ENCODE measurements at regions not wholly inside any gene's neighbourhood (a gene's known extent, or its start where the extent isn't known, plus 50 kb on each side); places are given as distances from the start of the nearest gene placed in this dataset.

DNA sequence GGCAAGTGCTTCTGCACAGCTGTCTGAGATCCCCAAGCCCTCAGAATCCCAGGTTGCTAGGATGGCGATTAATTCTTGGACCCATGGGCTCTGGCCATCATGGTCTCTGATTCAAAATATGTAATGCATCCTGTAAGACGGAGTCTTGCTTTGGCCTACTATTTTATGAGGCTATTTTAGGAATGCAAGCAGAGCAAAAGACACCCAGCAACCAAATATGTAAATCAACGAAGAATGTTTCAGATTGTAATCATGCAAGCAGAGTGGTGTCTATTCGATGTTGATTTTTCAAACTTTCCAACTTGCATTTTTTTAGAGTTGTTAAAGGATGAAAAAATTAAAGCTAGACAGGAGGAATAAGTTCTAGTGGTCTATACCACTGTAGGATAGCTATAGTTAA lies 154.8 kb downstream of the COL6A3 start:
- H3K27me3 ChIP-seq (replicated peaks; ENCODE audit: insufficient read depth, low read depth, low read length, poor library complexity), result peaks cover 3% of the 10 kb centered on the region
- ChIA-PET CTCF (no interaction called here), POLR2A (ENCODE audit: low non-redundant PET) (no interaction called here)
- peaks cover 8% of the 10 kb centered on the region for H3K4me1 ChIP-seq (ENCODE audit: insufficient read depth, low read length, poor library complexity, severe bottlenecking)
- TF ChIP-seq EZH2 (IDR thresholded peaks at IDR 0.05; ENCODE audit: borderline replicate concordance, low read depth, low read length, poor library complexity, severe bottlenecking), result no peak
- TF ChIP-seq, protein P1, sequence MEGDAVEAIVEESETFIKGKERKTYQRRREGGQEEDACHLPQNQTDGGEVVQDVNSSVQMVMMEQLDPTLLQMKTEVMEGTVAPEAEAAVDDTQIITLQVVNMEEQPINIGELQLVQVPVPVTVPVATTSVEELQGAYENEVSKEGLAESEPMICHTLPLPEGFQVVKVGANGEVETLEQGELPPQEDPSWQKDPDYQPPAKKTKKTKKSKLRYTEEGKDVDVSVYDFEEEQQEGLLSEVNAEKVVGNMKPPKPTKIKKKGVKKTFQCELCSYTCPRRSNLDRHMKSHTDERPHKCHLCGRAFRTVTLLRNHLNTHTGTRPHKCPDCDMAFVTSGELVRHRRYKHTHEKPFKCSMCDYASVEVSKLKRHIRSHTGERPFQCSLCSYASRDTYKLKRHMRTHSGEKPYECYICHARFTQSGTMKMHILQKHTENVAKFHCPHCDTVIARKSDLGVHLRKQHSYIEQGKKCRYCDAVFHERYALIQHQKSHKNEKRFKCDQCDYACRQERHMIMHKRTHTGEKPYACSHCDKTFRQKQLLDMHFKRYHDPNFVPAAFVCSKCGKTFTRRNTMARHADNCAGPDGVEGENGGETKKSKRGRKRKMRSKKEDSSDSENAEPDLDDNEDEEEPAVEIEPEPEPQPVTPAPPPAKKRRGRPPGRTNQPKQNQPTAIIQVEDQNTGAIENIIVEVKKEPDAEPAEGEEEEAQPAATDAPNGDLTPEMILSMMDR (conservative IDR thresholded peaks at IDR 0.05; ENCODE audit: low read depth, low read length), result no peak
- H3K4me3 ChIP-seq (ENCODE audit: low read depth, low read length, poor library complexity, severe bottlenecking), result no peak overlapping the region
- intact Hi-C loops (cut with micrococcal nuclease; ENCODE audit: unreplicated experiment), result loop anchor here (5.0 kb wide), 1 partner anchor 37 kb away; no protein-coding TSS in a partner anchor
- no peaks in the 10 kb centered on the region for H3K9me3 ChIP-seq (ENCODE audit: low read depth, low read length, poor library complexity, severe bottlenecking)
- DNase-seq (ENCODE audit: low spot score), result no peak
- BruUV-seq (replicated peaks), result no TSS peak
- no peak overlapping the region for H3K27ac ChIP-seq (ENCODE audit: low read depth, low read length, poor library complexity, severe bottlenecking)
- H3K36me3 ChIP-seq (ENCODE audit: insufficient read depth, low read length, poor library complexity, severe bottlenecking), result no peaks in the 10 kb centered on the region

DNA sequence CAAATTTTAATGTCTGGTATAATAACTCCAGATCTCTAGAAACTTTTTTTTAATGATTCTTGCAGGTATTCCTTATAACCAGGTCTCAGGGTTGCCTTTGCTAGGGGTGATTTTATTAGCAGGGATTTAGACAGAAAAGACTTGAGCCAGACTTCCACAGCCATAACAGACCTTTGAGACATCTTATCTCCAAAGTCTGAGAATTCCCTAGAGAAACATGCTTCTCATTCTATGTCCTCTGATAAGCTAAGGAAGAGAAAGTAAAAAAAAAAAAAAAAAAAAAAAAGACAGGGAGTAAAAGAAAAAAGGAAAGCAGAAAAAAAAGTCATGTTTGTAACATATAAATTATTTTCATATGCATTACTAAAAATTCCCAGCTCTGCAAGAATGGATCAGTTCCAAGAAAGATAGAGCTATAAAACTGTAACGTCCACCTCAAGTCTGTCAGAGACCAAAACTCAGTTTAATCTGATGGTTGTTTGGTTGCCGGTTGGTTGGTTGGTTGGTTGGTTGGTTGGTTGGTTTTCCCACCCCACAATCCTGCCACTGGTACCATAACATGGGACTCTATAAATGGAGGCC lies 153.8 kb downstream of the COL6A3 start:
- no peaks in the 10 kb centered on the region for H3K36me3 ChIP-seq (ENCODE audit: insufficient read depth, low read length, poor library complexity, severe bottlenecking)
- ChIA-PET POLR2A (ENCODE audit: low non-redundant PET) (no interaction called here), CTCF (no interaction called here)
- H3K27ac ChIP-seq (ENCODE audit: low read depth, low read length, poor library complexity, severe bottlenecking), result no peak overlapping the region
- H3K9me3 ChIP-seq (ENCODE audit: low read depth, low read length, poor library complexity, severe bottlenecking), result no peaks in the 10 kb centered on the region
- no peak overlapping the region for H3K4me3 ChIP-seq (ENCODE audit: low read depth, low read length, poor library complexity, severe bottlenecking)
- peaks cover 3% of the 10 kb centered on the region for H3K27me3 ChIP-seq (replicated peaks; ENCODE audit: insufficient read depth, low read depth, low read length, poor library complexity)
- H3K4me1 ChIP-seq (ENCODE audit: insufficient read depth, low read length, poor library complexity, severe bottlenecking), result peaks cover 8% of the 10 kb centered on the region
- TF ChIP-seq EZH2 (IDR thresholded peaks at IDR 0.05; ENCODE audit: borderline replicate concordance, low read depth, low read length, poor library complexity, severe bottlenecking), result no peak
- TF ChIP-seq, protein P1 (conservative IDR thresholded peaks at IDR 0.05; ENCODE audit: low read depth, low read length), result no peak
- BruUV-seq (replicated peaks), result no TSS peak
- DNase-seq (ENCODE audit: low spot score), result no peak
- intact Hi-C loops (cut with micrococcal nuclease; ENCODE audit: unreplicated experiment), result no loop called here

DNA sequence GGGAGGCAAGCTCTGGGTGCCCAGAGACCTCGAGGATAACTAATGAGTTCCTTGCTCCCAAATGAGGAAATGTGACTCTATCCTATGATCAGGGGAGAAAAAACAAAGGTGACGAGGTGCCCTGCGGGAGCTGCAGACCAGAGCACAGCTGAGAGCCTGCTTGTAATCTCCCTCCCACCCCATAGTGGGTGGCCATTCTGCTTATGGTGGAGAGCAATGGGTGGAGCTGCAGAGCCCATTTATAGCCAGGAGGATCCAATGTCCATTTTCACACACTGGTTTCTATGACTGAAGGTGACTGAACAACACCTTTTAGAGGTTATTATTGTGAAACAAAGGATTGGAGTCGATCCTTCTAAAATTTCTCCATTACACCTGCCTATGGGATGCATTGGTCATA lies 153.3 kb downstream of the COL6A3 start:
- Histone ChIP-seq H3K4me3 (ENCODE audit: low read depth, low read length, poor library complexity, severe bottlenecking) (no peak overlapping the region), H3K36me3 (ENCODE audit: insufficient read depth, low read length, poor library complexity, severe bottlenecking) (no peaks in the 10 kb centered on the region), H3K9me3 (ENCODE audit: low read depth, low read length, poor library complexity, severe bottlenecking) (no peaks in the 10 kb centered on the region), H3K27ac (ENCODE audit: low read depth, low read length, poor library complexity, severe bottlenecking) (no peak overlapping the region), H3K4me1 (ENCODE audit: insufficient read depth, low read length, poor library complexity, severe bottlenecking) (peaks cover 8% of the 10 kb centered on the region), H3K27me3 (replicated peaks; ENCODE audit: insufficient read depth, low read depth, low read length, poor library complexity) (peaks cover 3% of the 10 kb centered on the region)
- intact Hi-C loops (cut with micrococcal nuclease; ENCODE audit: unreplicated experiment), result no loop called here
- ChIA-PET CTCF (interaction anchor here (0.6 kb wide), 1 partner anchor 847 kb away, joined by 3 read pairs; no protein-coding TSS in a partner anchor), POLR2A (ENCODE audit: low non-redundant PET) (no interaction called here)
- no TSS peak for BruUV-seq (replicated peaks)
- TF ChIP-seq EZH2 (IDR thresholded peaks at IDR 0.05; ENCODE audit: borderline replicate concordance, low read depth, low read length, poor library complexity, severe bottlenecking), result no peak
- TF ChIP-seq, protein P1 (conservative IDR thresholded peaks at IDR 0.05; ENCODE audit: low read depth, low read length), result no peak
- DNase-seq (ENCODE audit: low spot score), result no peak

All from A673 (cell line).